Cardiac muscle cell (in vitro differentiated cells and primary cell): ENCODE measurements at regions not wholly inside any gene's neighbourhood (a gene's known extent, or its start where the extent isn't known, plus 50 kb on each side); places are given as distances from the start of the nearest gene placed in this dataset.

Experiments
- DNase-seq, 2 donors: peaks; one replicate each; pipeline versions ENCODE4 v3.0.0 to v3.0.0-alpha.2; 2010 to 2017; ENCODE audit warnings: low read depth in 1 of 2, low spot score in 1 of 2
- H3K27ac ChIP-seq: fragments of 200-600 bp; sonication (generic); 2 replicates; pipeline ENCODE4 v1.5.1; 2016
- H3K27me3 ChIP-seq: fragments of 200-600 bp; sonication (generic); 2 replicates; pipeline ENCODE4 v1.6.0; 2016; ENCODE audit warnings: control low read depth
- H3K36me3 ChIP-seq: fragments of 200-600 bp; sonication (generic); 2 replicates; pipeline ENCODE4 v1.5.1; 2016; ENCODE audit warnings: control low read depth
- H3K4me1 ChIP-seq: fragments of 200-600 bp; sonication (generic); 2 replicates; pipeline ENCODE4 v1.8.1; 2017; ENCODE audit warnings: low read depth, mild to moderate bottlenecking, mixed run types
- H3K4me3 ChIP-seq: fragments of 200-600 bp; sonication (generic); 2 replicates; pipeline ENCODE4 v1.5.1; 2016; ENCODE audit warnings: mild to moderate bottlenecking
- H3K9me3 ChIP-seq: fragments of 200-600 bp; sonication (generic); 2 replicates; pipeline ENCODE4 v1.5.1; 2017; ENCODE audit warnings: low read depth, mild to moderate bottlenecking, control low read depth
- CTCF ChIP-seq: IDR thresholded peaks from 2 replicates; pipeline ENCODE4 v1.5.1; 2012; ENCODE audit warnings: low read depth, mild to moderate bottlenecking, low read length

- DNase-seq, result no peak
- Histone ChIP-seq H3K4me1 (no peaks in the 10 kb centered on the region), H3K27ac (no peak overlapping the region), H3K36me3 (no peaks in the 10 kb centered on the region), H3K4me3 (no peak overlapping the region), H3K9me3 (no peaks in the 10 kb centered on the region), H3K27me3 (no peaks in the 10 kb centered on the region)
- TF ChIP-seq CTCF, result no peak
These were observed 288.1 kb downstream of the MYCN start for GRCh38 chr2:16228471-16228870.

- H3K4me3 ChIP-seq, result no peak overlapping the region
- TF ChIP-seq CTCF, result no peak
- DNase-seq, result no peak
- H3K27ac ChIP-seq, result no peak overlapping the region
- peaks cover 4% of the 10 kb centered on the region for H3K4me1 ChIP-seq
- H3K27me3 ChIP-seq, result no peaks in the 10 kb centered on the region
- H3K9me3 ChIP-seq, result no peaks in the 10 kb centered on the region
- H3K36me3 ChIP-seq, result no peaks in the 10 kb centered on the region
These were observed 287.6 kb downstream of the MYCN start for GRCh38 chr2:16227811-16228462.

GRCh38 chr2:16226943-16227664 is 286.8 kb downstream of the MYCN start:
- no peak overlapping the region for H3K27ac ChIP-seq
- H3K4me3 ChIP-seq, result no peak overlapping the region
- no peak for DNase-seq
- TF ChIP-seq CTCF, result no peak
- peaks cover 5% of the 10 kb centered on the region for H3K4me1 ChIP-seq
- H3K9me3 ChIP-seq, result no peaks in the 10 kb centered on the region
- H3K36me3 ChIP-seq, result no peaks in the 10 kb centered on the region
- no peaks in the 10 kb centered on the region for H3K27me3 ChIP-seq

- Histone ChIP-seq H3K27me3 (no peaks in the 10 kb centered on the region), H3K36me3 (no peaks in the 10 kb centered on the region), H3K27ac (no peak overlapping the region), H3K4me3 (no peak overlapping the region), H3K9me3 (no peaks in the 10 kb centered on the region), H3K4me1 (peaks cover 5% of the 10 kb centered on the region)
- DNase-seq, result no peak
- TF ChIP-seq CTCF, result no peak
These were observed 286.0 kb downstream of the MYCN start for GRCh38 chr2:16226381-16226780.

- Histone ChIP-seq H3K9me3 (no peaks in the 10 kb centered on the region), H3K27ac (no peak overlapping the region), H3K36me3 (no peaks in the 10 kb centered on the region), H3K4me3 (no peak overlapping the region), H3K27me3 (no peaks in the 10 kb centered on the region), H3K4me1 (peaks cover 5% of the 10 kb centered on the region)
- DNase-seq, result no peak
- no peak for TF ChIP-seq CTCF
These were observed 285.2 kb downstream of the MYCN start for GRCh38 chr2:16225545-16225944.
